RWPE1 (cell line): ENCODE measurements at regions not wholly inside any gene's neighbourhood (a gene's known extent, or its start where the extent isn't known, plus 50 kb on each side); places are given as distances from the start of the nearest gene placed in this dataset.
"Not testable (repeated sequence)": the region's sequence is repeated elsewhere in the genome, so short reads cannot be mapped to it uniquely, and the experiment has no call there.

Experiments used
- CTCF ChIA-PET: fragments of 350-600 bp; sonication (Branson Sonifier 250); formaldehyde crosslinking; extraction: SDS; loops from one replicate; lab custom pipeline; 2021; lab: Yijun Ruan, JAX
- POLR2A ChIA-PET: fragments of 400-600 bp; formaldehyde crosslinking; extraction: SDS; loops from one replicate; lab custom pipeline; 2020; ENCODE audit warnings: antibody characterized with exemption; ENCODE audit not compliant: low non-redundant PET; lab: Yijun Ruan, JAX
- DNase-seq: peaks from one replicate; pipeline ENCODE4 v3.0.0; 2012; ENCODE audit warnings: low spot score
- H3K27ac ChIP-seq: fragments of 450-650 bp; 2 replicates; pipeline ENCODE4 v1.5.1; 2017
- TF ChIP-seq, protein P1 (sequence below): fragments of 450-650 bp; conservative IDR thresholded peaks from 2 replicates; pipeline ENCODE4 v1.5.1; 2017; ENCODE audit warnings: low read depth, mild to moderate bottlenecking

DNA sequence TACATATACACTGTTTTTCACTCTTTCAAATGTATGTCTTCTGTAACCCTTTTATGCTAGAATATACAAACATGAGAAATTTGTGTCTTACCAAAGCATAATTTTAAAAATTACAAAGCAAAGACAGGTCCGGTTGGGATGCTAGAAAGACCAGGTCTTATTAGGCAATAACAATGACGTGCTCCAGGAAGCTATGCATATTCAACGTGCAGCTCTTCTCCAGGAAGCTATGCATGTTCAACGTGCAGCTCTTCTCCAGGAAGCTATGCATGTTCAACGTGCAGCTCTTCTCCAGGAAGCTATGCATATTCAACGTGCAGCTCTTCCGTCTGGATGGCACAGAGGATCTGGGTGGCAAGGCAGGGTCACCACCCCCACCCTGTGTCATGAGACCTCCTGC lies 123.4 kb upstream of the SIMC1 start:
- H3K27ac ChIP-seq, POLR2A ChIA-PET, DNase-seq, CTCF ChIA-PET: not testable (repeated sequence)

DNA sequence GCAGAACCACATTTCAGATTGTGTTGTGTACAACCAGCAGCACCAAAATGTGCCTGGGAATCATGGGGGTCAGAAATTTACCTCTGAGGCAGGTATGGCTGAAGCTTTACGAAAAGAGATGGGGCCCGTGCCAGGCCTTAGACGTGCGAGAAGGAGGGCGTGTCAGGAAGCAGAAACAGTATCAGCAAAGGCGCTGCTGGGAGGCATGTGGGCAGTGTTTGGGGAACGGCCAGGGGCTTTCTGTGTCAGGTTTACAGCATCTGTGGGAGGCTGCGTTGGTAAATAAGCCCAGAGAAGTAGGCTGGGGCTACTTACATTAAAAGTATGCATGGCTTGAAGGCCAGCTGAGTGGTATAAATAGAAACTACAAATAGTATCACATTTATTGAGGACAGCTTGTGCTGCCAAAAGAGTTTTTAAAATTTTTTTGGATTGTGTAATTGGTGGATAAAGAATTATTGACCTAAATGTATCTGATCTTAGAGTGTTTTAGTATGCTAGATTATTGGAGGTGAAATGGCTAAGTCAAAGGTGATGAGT lies 120.5 kb upstream of the SIMC1 start:
- H3K27ac ChIP-seq, POLR2A ChIA-PET, DNase-seq, CTCF ChIA-PET: not testable (repeated sequence)

DNA sequence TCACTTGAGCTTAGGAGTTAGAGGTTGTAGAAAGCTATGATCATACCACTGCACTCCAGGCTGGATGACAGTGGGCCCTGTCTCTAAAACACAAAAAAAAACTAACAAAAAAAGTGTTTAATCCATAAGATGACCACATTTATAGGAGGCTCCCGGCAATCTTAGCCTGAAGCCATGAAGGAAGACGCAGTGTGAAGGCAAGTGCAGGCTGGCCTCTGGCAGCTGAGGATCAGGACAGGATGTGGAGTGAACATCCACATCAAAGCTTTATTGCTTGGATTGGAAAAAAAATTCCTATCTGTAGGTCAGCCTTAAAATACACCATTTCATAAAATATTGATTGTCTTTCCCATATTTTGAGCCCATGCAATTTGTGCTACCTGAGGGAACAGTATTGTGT lies 115.9 kb upstream of the SIMC1 start:
- CTCF ChIA-PET, POLR2A ChIA-PET, H3K27ac ChIP-seq, DNase-seq: not testable (repeated sequence)

DNA sequence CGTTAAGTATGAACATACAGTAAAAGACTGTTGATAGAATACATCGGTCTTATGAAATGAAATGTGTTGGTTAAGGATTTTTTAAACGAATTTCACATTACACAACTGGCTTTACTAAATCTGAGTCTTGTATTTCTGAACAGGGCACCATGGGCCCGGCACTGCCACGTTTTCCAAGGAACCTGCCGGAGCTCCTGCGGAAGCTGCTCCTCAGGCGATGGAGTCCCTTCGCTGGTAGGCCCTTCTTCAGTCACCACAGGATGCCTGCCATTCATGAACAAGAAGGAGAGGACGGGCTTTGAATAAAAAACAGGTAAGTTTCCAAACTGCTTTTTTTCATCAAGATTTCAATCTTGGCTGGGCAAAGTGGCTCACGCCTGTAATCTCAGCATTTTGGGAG lies 114.1 kb upstream of the SIMC1 start:
- DNase-seq, POLR2A ChIA-PET, CTCF ChIA-PET, H3K27ac ChIP-seq: not testable (repeated sequence)

DNA sequence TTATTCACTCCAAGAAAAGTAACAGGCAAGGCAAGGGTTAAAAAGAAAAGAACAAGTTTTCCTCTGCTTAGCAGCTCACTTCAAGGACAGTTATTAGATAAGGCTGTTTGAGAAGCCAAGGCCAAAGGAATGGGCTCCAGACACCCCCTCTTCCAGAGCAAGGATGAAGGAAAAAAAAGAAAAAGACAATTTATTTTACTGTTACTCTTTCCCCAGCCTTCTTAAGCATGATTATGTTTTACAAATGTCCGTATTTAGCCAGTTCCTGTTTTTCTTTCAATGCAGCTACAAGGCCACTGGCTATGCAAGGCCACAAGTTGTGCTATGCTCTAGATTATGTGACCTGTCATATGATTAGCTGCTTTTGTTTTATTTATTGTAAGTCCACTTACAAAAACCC lies 106.5 kb upstream of the SIMC1 start:
- TF ChIP-seq, protein P1, sequence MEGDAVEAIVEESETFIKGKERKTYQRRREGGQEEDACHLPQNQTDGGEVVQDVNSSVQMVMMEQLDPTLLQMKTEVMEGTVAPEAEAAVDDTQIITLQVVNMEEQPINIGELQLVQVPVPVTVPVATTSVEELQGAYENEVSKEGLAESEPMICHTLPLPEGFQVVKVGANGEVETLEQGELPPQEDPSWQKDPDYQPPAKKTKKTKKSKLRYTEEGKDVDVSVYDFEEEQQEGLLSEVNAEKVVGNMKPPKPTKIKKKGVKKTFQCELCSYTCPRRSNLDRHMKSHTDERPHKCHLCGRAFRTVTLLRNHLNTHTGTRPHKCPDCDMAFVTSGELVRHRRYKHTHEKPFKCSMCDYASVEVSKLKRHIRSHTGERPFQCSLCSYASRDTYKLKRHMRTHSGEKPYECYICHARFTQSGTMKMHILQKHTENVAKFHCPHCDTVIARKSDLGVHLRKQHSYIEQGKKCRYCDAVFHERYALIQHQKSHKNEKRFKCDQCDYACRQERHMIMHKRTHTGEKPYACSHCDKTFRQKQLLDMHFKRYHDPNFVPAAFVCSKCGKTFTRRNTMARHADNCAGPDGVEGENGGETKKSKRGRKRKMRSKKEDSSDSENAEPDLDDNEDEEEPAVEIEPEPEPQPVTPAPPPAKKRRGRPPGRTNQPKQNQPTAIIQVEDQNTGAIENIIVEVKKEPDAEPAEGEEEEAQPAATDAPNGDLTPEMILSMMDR, result no peak
- POLR2A ChIA-PET, result no interaction called here
- CTCF ChIA-PET, result no interaction called here
- no peak overlapping the region for H3K27ac ChIP-seq
- DNase-seq, result no peak

DNA sequence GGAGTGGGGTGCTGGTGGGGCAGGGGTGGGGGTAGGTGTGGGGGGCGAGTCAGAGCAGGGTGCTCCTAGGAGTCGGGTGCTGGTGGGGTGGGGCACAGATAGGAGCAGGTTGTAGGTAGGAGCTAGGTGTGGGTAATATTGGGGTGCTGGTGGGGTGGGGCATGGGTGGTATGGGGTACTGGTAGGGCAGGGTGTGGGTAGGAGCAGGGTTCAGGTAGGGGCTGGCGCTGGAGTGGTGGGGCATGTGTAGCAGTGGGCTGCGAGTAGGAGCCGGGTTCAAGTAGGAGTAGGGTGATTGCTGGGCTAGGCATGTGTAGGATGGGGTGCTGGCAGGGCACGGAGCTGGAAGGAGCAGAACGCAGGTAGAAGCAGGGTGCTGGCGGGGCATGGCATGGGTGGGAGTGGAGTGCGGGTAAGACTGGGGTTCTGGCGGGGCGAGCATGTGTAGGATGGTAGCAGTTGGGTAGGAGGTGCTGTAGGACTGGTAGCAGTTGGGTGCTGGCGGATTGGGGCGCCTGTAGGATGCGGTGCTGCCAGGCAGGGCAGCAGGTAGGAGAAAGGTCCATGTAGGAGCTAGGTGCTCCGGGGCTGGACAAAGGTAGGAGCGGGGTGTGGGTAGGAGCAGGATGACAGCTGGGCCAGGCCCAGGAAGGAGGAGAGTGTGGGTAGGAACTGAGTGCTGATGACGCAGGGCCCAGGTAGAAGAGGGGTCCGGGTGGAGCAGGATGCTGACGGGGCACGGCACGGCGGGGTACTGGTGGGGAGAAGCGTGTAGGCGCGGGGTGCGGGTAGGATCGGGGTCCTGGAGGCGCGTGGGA lies 105.5 kb upstream of the SIMC1 start:
- CTCF ChIA-PET, result no interaction called here
- no peak overlapping the region for H3K27ac ChIP-seq
- POLR2A ChIA-PET, result no interaction called here
- TF ChIP-seq, protein P1, result no peak
- DNase-seq, result no peak

DNA sequence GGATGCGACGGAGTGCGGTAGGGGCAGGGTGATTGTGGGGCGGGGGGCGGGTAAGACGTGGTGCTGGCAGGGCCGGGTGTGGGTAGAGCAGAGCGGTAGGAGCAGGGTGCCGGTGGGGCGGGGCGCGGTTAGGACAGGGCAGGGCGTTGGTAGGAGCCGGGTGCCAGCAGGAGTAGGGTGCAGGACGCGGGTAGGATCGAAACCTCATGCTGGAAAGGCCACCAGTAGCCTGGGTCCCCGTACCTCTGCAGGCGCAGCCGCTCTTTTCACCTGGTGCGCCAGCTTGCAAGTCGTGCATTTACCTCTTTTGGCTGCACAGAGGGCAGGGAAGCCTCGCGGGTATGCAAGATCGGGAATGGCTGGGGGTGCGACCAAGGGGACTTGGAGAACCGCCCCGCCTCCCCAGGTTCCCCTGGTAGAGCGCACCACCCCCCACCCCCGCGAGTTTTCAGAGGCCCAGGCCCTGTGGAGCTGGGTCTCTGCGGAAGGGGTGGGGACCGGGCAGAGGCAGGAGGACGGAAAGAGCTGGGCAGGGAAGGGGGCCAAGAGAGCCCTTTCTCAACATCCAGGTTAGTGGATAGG lies 104.8 kb upstream of the SIMC1 start:
- ChIA-PET CTCF (no interaction called here), POLR2A (no interaction called here)

DNA sequence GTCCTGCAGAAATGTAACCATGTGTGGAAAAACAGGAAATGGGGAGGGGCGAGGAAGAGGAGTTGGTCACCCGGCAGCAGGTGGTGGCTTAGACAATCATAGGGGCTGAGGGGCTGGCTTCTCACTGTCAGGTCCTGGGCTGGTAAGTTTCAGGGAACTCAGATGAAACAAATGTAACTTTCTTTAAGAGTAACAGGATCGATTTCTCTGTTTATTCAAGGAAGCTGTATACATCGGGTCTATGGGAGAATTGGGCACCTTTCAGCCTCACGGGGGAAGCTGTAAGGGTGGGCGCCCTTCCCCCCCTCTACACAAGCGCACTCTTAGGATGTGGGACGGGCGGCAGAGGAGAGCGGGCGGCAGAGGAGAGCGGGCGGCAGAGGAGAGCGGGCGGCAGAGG lies 104.3 kb upstream of the SIMC1 start:
- TF ChIP-seq, protein P1, result no peak
- ChIA-PET CTCF (no interaction called here), POLR2A (no interaction called here)
- DNase-seq, result no peak
- no peak overlapping the region for H3K27ac ChIP-seq

More for the DNA sequence above, 104.8 kb upstream of the SIMC1 start:
- no peak overlapping the region for H3K27ac ChIP-seq
- no peak for DNase-seq
- TF ChIP-seq, protein P1, result no peak
